Neural progenitor cell (in vitro differentiated cells): ENCODE measurements at regions not wholly inside any gene's neighbourhood (a gene's known extent, or its start where the extent isn't known, plus 50 kb on each side); places are given as distances from the start of the nearest gene placed in this dataset.

ENCODE experiments used
- DNase-seq: peaks from one replicate; pipeline ENCODE4 v3.0.0-alpha.2; 2016; ENCODE audit warnings: low spot score
- H2AFZ ChIP-seq: fragments of 200-600 bp; sonication (generic); replicated peaks from 2 replicates; pipeline ENCODE4 v1.6.1; 2016; ENCODE audit warnings: antibody characterized with exemption
- H3F3A ChIP-seq: fragments of 200-600 bp; sonication (generic); 2 replicates; pipeline ENCODE4 v1.6.1; 2016; ENCODE audit warnings: antibody characterized with exemption, low read depth
- H3K27ac ChIP-seq: fragments of 200-600 bp; sonication (generic); 2 replicates; pipeline ENCODE4 v1.5.1; 2016; ENCODE audit warnings: mild to moderate bottlenecking
- H3K27me3 ChIP-seq: fragments of 200-600 bp; sonication (generic); 2 replicates; pipeline ENCODE4 v1.6.1; 2016; ENCODE audit warnings: mild to moderate bottlenecking, moderate library complexity
- H3K36me3 ChIP-seq: fragments of 200-600 bp; sonication (generic); 2 replicates; pipeline ENCODE4 v1.5.1; 2016
- H3K4me1 ChIP-seq: fragments of 200-600 bp; sonication (generic); 2 replicates; pipeline ENCODE4 v1.6.1; 2016; ENCODE audit warnings: mixed run types
- H3K4me2 ChIP-seq: fragments of 200-600 bp; sonication (generic); 2 replicates; pipeline ENCODE4 v1.6.1; 2016
- H3K4me3 ChIP-seq: fragments of 200-600 bp; sonication (generic); 2 replicates; pipeline ENCODE4 v1.5.1; 2016
- H3K79me2 ChIP-seq: fragments of 200-600 bp; sonication (generic); 2 replicates; pipeline ENCODE4 v1.6.1; 2016; ENCODE audit warnings: low read depth
- H3K9ac ChIP-seq: fragments of 200-600 bp; sonication (generic); 2 replicates; pipeline ENCODE4 v1.6.1; 2016
- H3K9me3 ChIP-seq: fragments of 200-600 bp; sonication (generic); 2 replicates; pipeline ENCODE4 v1.5.1; 2016; ENCODE audit warnings: low read depth
- H4K20me1 ChIP-seq: fragments of 200-600 bp; sonication (generic); 2 replicates; pipeline ENCODE4 v1.6.1; 2016; ENCODE audit warnings: low read depth
- H3K27ac Mint-ChIP-seq: 3 replicates; pipeline ENCODE4 v1.8.0; 2021; ENCODE audit warnings: mixed read lengths
- H3K27me3 Mint-ChIP-seq: 2 replicates; pipeline ENCODE4 v1.8.0; 2022; ENCODE audit warnings: low read depth, mild to moderate bottlenecking, inconsistent platforms, moderate library complexity, mixed read lengths; ENCODE audit not compliant: insufficient read depth
- H3K36me3 Mint-ChIP-seq: 3 replicates; pipeline ENCODE4 v1.8.0; 2021; ENCODE audit warnings: mixed read lengths
- H3K4me1 Mint-ChIP-seq: 3 replicates; pipeline ENCODE4 v1.8.0; 2021; ENCODE audit warnings: mixed read lengths
- H3K4me3 Mint-ChIP-seq: 3 replicates; pipeline ENCODE4 v1.8.0; 2021; ENCODE audit warnings: mild to moderate bottlenecking, moderate library complexity, mixed read lengths
- H3K9me3 Mint-ChIP-seq: 3 replicates; pipeline ENCODE4 v1.8.0; 2020; ENCODE audit warnings: mixed read lengths
- EZH2 ChIP-seq: fragments of 200-600 bp; sonication (generic); IDR thresholded peaks from 2 replicates; pipeline ENCODE4 v1.6.1; 2017; ENCODE audit warnings: antibody characterized with exemption, mild to moderate bottlenecking, moderate library complexity
- EZH2phosphoT487 ChIP-seq: fragments of 200-600 bp; sonication (generic); IDR thresholded peaks from 2 replicates; pipeline ENCODE4 v1.6.1; 2017; ENCODE audit warnings: antibody characterized with exemption
- TF ChIP-seq, protein P1 (sequence below): fragments of 200-600 bp; sonication (generic); IDR thresholded peaks from 2 replicates; pipeline ENCODE4 v1.5.1; 2017; ENCODE audit warnings: antibody characterized with exemption, mild to moderate bottlenecking

- Mint-ChIP-seq H3K4me1 (no peaks in the 10 kb centered on the region), H3K27me3 (no peaks in the 10 kb centered on the region), H3K9me3 (no peaks in the 10 kb centered on the region), H3K36me3 (no peaks in the 10 kb centered on the region), H3K27ac (no peak overlapping the region), H3K4me3 (no peak overlapping the region)
- H3K27me3 ChIP-seq: no peaks in the 10 kb centered on the region
- H4K20me1 ChIP-seq: no peaks in the 10 kb centered on the region
- H3F3A ChIP-seq: no peaks in the 10 kb centered on the region
- H2AFZ ChIP-seq: no peak overlapping the region
- no peak overlapping the region for H3K27ac ChIP-seq
- H3K36me3 ChIP-seq: no peaks in the 10 kb centered on the region
- TF ChIP-seq, protein P1, sequence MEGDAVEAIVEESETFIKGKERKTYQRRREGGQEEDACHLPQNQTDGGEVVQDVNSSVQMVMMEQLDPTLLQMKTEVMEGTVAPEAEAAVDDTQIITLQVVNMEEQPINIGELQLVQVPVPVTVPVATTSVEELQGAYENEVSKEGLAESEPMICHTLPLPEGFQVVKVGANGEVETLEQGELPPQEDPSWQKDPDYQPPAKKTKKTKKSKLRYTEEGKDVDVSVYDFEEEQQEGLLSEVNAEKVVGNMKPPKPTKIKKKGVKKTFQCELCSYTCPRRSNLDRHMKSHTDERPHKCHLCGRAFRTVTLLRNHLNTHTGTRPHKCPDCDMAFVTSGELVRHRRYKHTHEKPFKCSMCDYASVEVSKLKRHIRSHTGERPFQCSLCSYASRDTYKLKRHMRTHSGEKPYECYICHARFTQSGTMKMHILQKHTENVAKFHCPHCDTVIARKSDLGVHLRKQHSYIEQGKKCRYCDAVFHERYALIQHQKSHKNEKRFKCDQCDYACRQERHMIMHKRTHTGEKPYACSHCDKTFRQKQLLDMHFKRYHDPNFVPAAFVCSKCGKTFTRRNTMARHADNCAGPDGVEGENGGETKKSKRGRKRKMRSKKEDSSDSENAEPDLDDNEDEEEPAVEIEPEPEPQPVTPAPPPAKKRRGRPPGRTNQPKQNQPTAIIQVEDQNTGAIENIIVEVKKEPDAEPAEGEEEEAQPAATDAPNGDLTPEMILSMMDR: no peak
- TF ChIP-seq EZH2: no peak
- no peak for TF ChIP-seq EZH2phosphoT487
- no peak overlapping the region for H3K4me2 ChIP-seq
- H3K4me1 ChIP-seq: no peaks in the 10 kb centered on the region
- no peaks in the 10 kb centered on the region for H3K9me3 ChIP-seq
- no peaks in the 10 kb centered on the region for H3K79me2 ChIP-seq
- no peak for DNase-seq
- H3K4me3 ChIP-seq: no peak overlapping the region
- H3K9ac ChIP-seq: no peak overlapping the region
These were observed 134.5 kb upstream of the ZNF804A start for GRCh38 chr2:184463866-184464248.

DNA sequence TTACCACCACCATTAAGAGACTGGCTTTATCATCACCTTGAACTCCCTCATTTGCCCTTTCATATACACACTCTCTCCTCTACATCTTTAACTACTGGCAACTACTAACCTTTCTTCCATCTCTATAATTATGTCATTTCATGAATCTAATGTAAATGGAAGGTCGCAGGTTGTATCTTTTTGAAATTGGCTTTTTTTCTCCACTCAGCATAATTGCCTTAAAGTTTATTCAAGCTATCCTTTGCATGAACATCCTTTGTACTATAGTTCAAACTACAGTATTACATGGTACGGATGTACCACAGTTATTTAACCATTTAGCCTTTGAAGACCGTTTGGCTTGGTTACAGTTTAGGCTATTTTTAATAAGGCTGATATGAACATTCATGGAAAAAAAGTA is 129.5 kb upstream of the ZNF804A start:
- H3K27ac Mint-ChIP-seq: no peak overlapping the region
- DNase-seq: no peak
- no peaks in the 10 kb centered on the region for H3K27me3 Mint-ChIP-seq
- Histone ChIP-seq H3K4me1 (no peaks in the 10 kb centered on the region), H3K27ac (no peak overlapping the region), H3K36me3 (no peaks in the 10 kb centered on the region), H3K9ac (no peak overlapping the region), H4K20me1 (no peaks in the 10 kb centered on the region), H3K27me3 (no peaks in the 10 kb centered on the region), H3K4me3 (no peak overlapping the region), H2AFZ (no peak overlapping the region), H3K4me2 (no peak overlapping the region), H3F3A (no peaks in the 10 kb centered on the region), H3K9me3 (no peaks in the 10 kb centered on the region), H3K79me2 (no peaks in the 10 kb centered on the region)
- no peaks in the 10 kb centered on the region for H3K4me1 Mint-ChIP-seq
- TF ChIP-seq, protein P1: no peak
- TF ChIP-seq EZH2phosphoT487 (no peak), EZH2 (no peak)
- H3K36me3 Mint-ChIP-seq: no peaks in the 10 kb centered on the region
- H3K4me3 Mint-ChIP-seq: no peak overlapping the region
- no peaks in the 10 kb centered on the region for H3K9me3 Mint-ChIP-seq

GRCh38 chr2:184472481-184472880 is 125.8 kb upstream of the ZNF804A start:
- Histone ChIP-seq H3K4me2 (no peak overlapping the region), H2AFZ (no peak overlapping the region), H3F3A (no peaks in the 10 kb centered on the region), H3K27me3 (no peaks in the 10 kb centered on the region), H3K9me3 (no peaks in the 10 kb centered on the region), H3K36me3 (no peaks in the 10 kb centered on the region), H3K79me2 (no peaks in the 10 kb centered on the region), H3K4me1 (no peaks in the 10 kb centered on the region), H3K4me3 (no peak overlapping the region), H3K27ac (no peak overlapping the region), H3K9ac (no peak overlapping the region), H4K20me1 (no peaks in the 10 kb centered on the region)
- peak; percentile 2 for DNase-seq
- TF ChIP-seq EZH2phosphoT487: no peak
- TF ChIP-seq EZH2: no peak
- TF ChIP-seq, protein P1: no peak
- H3K4me3 Mint-ChIP-seq: no peak overlapping the region
- no peaks in the 10 kb centered on the region for H3K4me1 Mint-ChIP-seq
- H3K27ac Mint-ChIP-seq: no peak overlapping the region
- no peaks in the 10 kb centered on the region for H3K9me3 Mint-ChIP-seq
- H3K27me3 Mint-ChIP-seq: no peaks in the 10 kb centered on the region
- H3K36me3 Mint-ChIP-seq: no peaks in the 10 kb centered on the region

GRCh38 chr2:184481865-184482264 is 116.5 kb upstream of the ZNF804A start:
- Histone ChIP-seq H3K27ac (no peak overlapping the region), H4K20me1 (no peaks in the 10 kb centered on the region), H3K27me3 (no peaks in the 10 kb centered on the region), H3K79me2 (no peaks in the 10 kb centered on the region), H3K4me2 (no peak overlapping the region), H3F3A (no peaks in the 10 kb centered on the region), H3K9ac (no peak overlapping the region), H3K9me3 (no peaks in the 10 kb centered on the region), H3K4me1 (no peaks in the 10 kb centered on the region), H3K4me3 (no peak overlapping the region), H2AFZ (no peak overlapping the region), H3K36me3 (no peaks in the 10 kb centered on the region)
- H3K4me1 Mint-ChIP-seq: no peaks in the 10 kb centered on the region
- no peaks in the 10 kb centered on the region for H3K27me3 Mint-ChIP-seq
- H3K9me3 Mint-ChIP-seq: no peaks in the 10 kb centered on the region
- no peaks in the 10 kb centered on the region for H3K36me3 Mint-ChIP-seq
- no peak overlapping the region for H3K27ac Mint-ChIP-seq
- no peak for TF ChIP-seq EZH2
- TF ChIP-seq EZH2phosphoT487: no peak
- TF ChIP-seq, protein P1: no peak
- DNase-seq: no peak
- H3K4me3 Mint-ChIP-seq: no peak overlapping the region
